DND-41 (cell line): ENCODE measurements at regions not wholly inside any gene's neighbourhood (a gene's known extent, or its start where the extent isn't known, plus 50 kb on each side); places are given as distances from the start of the nearest gene placed in this dataset.

ENCODE experiments used
- ATAC-seq: fragments of 200-7000 bp; cut with Tn5 transposase; 3 replicates; pipeline ENCODE4 v1.9.1; 2021; ENCODE audit warnings: low read depth; ENCODE audit not compliant: insufficient read depth
- DNase-seq: peaks from one replicate; pipeline ENCODE4 v3.0.0-alpha.2; 2020
- H2AFZ ChIP-seq: 2 replicates; pipeline ENCODE4 v1.6.0; 2012; ENCODE audit warnings: low read depth, low read length
- H3K27ac ChIP-seq: 2 replicates; pipeline ENCODE4 v1.5.1; 2012; ENCODE audit warnings: low read length, inconsistent platforms
- H3K27me3 ChIP-seq: fragments of 200-600 bp; sonication (generic); 2 replicates; pipeline ENCODE4 v1.6.0; 2012; ENCODE audit warnings: low read length, mild to moderate bottlenecking, inconsistent platforms; ENCODE audit not compliant: insufficient read depth, poor library complexity
- H3K36me3 ChIP-seq: 2 replicates; pipeline ENCODE4 v1.5.1; 2012; ENCODE audit warnings: low read length, inconsistent platforms; ENCODE audit not compliant: insufficient read depth
- H3K4me1 ChIP-seq: 2 replicates; pipeline ENCODE4 v1.5.1; 2012; ENCODE audit warnings: mild to moderate bottlenecking, low read length; ENCODE audit not compliant: insufficient read depth
- H3K4me2 ChIP-seq: 2 replicates; pipeline ENCODE4 v1.6.0; 2012; ENCODE audit warnings: mild to moderate bottlenecking, moderate library complexity, low read length, inconsistent platforms; ENCODE audit not compliant: insufficient read depth
- H3K4me3 ChIP-seq, 2 experiments: fragments of 200-600 bp in 1 of 2; shearing (Covaris generic) in 1 of 2; 2 replicates each; pipeline ENCODE4 v1.5.1; 2012 to 2016; ENCODE audit warnings: inconsistent platforms in 2 of 2, low read length in 2 of 2, mild to moderate bottlenecking in 2 of 2, low read depth in 1 of 2, moderate library complexity in 1 of 2
- H3K79me2 ChIP-seq: 2 replicates; pipeline ENCODE4 v1.6.0; 2012; ENCODE audit warnings: low read length, inconsistent platforms; ENCODE audit not compliant: insufficient read depth
- H3K9ac ChIP-seq: 2 replicates; pipeline ENCODE4 v1.6.0; 2012; ENCODE audit warnings: low read depth, mild to moderate bottlenecking, inconsistent platforms, low read length, moderate library complexity
- H3K9me3 ChIP-seq: 2 replicates; pipeline ENCODE4 v1.5.1; 2012; ENCODE audit warnings: low read length, moderate library complexity, mild to moderate bottlenecking, inconsistent platforms; ENCODE audit not compliant: insufficient read depth, severe bottlenecking
- H4K20me1 ChIP-seq: 2 replicates; pipeline ENCODE4 v1.6.0; 2012; ENCODE audit warnings: low read length; ENCODE audit not compliant: insufficient read depth
- CTCF ChIP-seq: IDR thresholded peaks from 2 replicates; pipeline ENCODE4 v1.5.1; 2012; ENCODE audit warnings: borderline replicate concordance, low read length, moderate library complexity, mild to moderate bottlenecking; ENCODE audit not compliant: poor library complexity, severe bottlenecking; ENCODE audit errors: extremely low read depth
- EZH2 ChIP-seq: IDR thresholded peaks from 3 replicates; pipeline ENCODE4 v1.6.1; 2012; ENCODE audit warnings: borderline replicate concordance, low read depth, mild to moderate bottlenecking, moderate library complexity, low read length, inconsistent platforms; ENCODE audit not compliant: severe bottlenecking

GRCh38 chr12:87329076-87329863 lies 699.9 kb downstream of the C12orf50 start:
- H3K4me3 ChIP-seq = no peak overlapping the region

GRCh38 chr12:87323369-87323768 lies 705.8 kb downstream of the C12orf50 start:
- no peak overlapping the region for H2AFZ ChIP-seq
- H3K9ac ChIP-seq = no peak overlapping the region
- H3K4me1 ChIP-seq = no peaks in the 10 kb centered on the region
- H4K20me1 ChIP-seq = no peaks in the 10 kb centered on the region
- no peak for ATAC-seq
- H3K79me2 ChIP-seq = no peaks in the 10 kb centered on the region
- H3K27ac ChIP-seq = no peak overlapping the region
- TF ChIP-seq CTCF = no peak
- no peaks in the 10 kb centered on the region for H3K36me3 ChIP-seq
- H3K27me3 ChIP-seq = no peaks in the 10 kb centered on the region
- H3K4me2 ChIP-seq = no peak overlapping the region
- no peak for DNase-seq
- H3K4me3 ChIP-seq = no peak overlapping the region
- no peaks in the 10 kb centered on the region for H3K9me3 ChIP-seq

More at GRCh38 chr12:87329076-87329863, 699.9 kb downstream of the C12orf50 start:
- Histone ChIP-seq H3K4me2 (no peak overlapping the region), H3K27ac (no peak overlapping the region), H3K9me3 (no peaks in the 10 kb centered on the region), H2AFZ (no peak overlapping the region), H3K4me1 (no peaks in the 10 kb centered on the region), H3K79me2 (no peaks in the 10 kb centered on the region), H3K9ac (no peak overlapping the region), H3K27me3 (no peaks in the 10 kb centered on the region), H3K36me3 (no peaks in the 10 kb centered on the region), H4K20me1 (no peaks in the 10 kb centered on the region)
- DNase-seq (no peak), ATAC-seq (no peak)
- TF ChIP-seq CTCF = no peak
- TF ChIP-seq EZH2 = no peak

- Histone ChIP-seq H3K9ac (no peak overlapping the region), H3K4me2 (no peak overlapping the region), H3K4me3 (no peak overlapping the region), H2AFZ (no peak overlapping the region), H3K27me3 (no peaks in the 10 kb centered on the region), H3K4me1 (no peaks in the 10 kb centered on the region), H3K9me3 (no peaks in the 10 kb centered on the region), H3K27ac (no peak overlapping the region), H3K36me3 (no peaks in the 10 kb centered on the region), H3K79me2 (no peaks in the 10 kb centered on the region), H4K20me1 (no peaks in the 10 kb centered on the region)
- DNase-seq (no peak), ATAC-seq (no peak)
- TF ChIP-seq CTCF (no peak), EZH2 (no peak)
Observed at GRCh38 chr12:87320724-87321123, 708.5 kb downstream of the C12orf50 start.
